Left lung (tissue), 4 donors: ENCODE measurements at regions not wholly inside any gene's neighbourhood (a gene's known extent, or its start where the extent isn't known, plus 50 kb on each side); places are given as distances from the start of the nearest gene placed in this dataset.
A peak's percentile ranks its signal among the peaks of the same experiment; 100 is the strongest.

Source experiments
- ATAC-seq: fragments of 200-7000 bp; cut with Tn5 transposase; one replicate; pipeline ENCODE4 v1.9.1; 2020; ENCODE audit warnings: moderate library complexity
- DNase-seq, 4 donors: peaks; one replicate each; pipeline ENCODE4 v3.0.0-alpha.2; 2013 to 2020
- H3K27ac ChIP-seq, 2 donors: fragments of 200-600 bp; sonication (generic) in 1 of 2; one replicate each; pipeline versions ENCODE4 v1.5.0 to v1.8.0; 2020 to 2021
- H3K27me3 ChIP-seq, 2 donors: fragments of 200-600 bp; sonication (generic) in 1 of 2; one replicate each; pipeline versions ENCODE4 v1.5.0 to v1.8.0; 2020 to 2021
- H3K36me3 ChIP-seq, 2 donors: fragments of 200-600 bp; sonication (generic) in 1 of 2; one replicate each; pipeline versions ENCODE4 v1.5.0 to v1.8.0; 2020 to 2021
- H3K4me1 ChIP-seq, 2 donors: fragments of 200-600 bp; one replicate each; pipeline ENCODE4 v1.8.0; 2021
- H3K4me3 ChIP-seq, 2 donors: fragments of 200-600 bp; sonication (generic) in 1 of 2; one replicate each; pipeline versions ENCODE4 v1.5.0 to v1.8.0; 2020 to 2021; ENCODE audit warnings: mild to moderate bottlenecking in 1 of 2
- H3K9me3 ChIP-seq, 2 donors: fragments of 200-600 bp; sonication (generic) in 1 of 2; one replicate each; pipeline versions ENCODE4 v1.5.0 to v1.8.0; 2020 to 2021
- intact Hi-C, 2 donors: fragments of 100-400 bp; cut with DNase I; formaldehyde crosslinking; loops; one replicate each; pipeline versions ENCODE4 v1.11.2 to v1.14.2; 2022
- TF ChIP-seq, protein P1 (sequence below), 2 donors: fragments of 200-600 bp; sonication (generic) in 1 of 2; IDR thresholded peaks; one replicate each; pipeline versions ENCODE4 v1.5.0 to v1.8.0; 2021; ENCODE audit warnings: antibody characterized with exemption in 2 of 2
- donor health status: DM: no; HTN: yes; CAD: no.
- donor health status: DM: no; HTN: no; CAD: no.

DNA sequence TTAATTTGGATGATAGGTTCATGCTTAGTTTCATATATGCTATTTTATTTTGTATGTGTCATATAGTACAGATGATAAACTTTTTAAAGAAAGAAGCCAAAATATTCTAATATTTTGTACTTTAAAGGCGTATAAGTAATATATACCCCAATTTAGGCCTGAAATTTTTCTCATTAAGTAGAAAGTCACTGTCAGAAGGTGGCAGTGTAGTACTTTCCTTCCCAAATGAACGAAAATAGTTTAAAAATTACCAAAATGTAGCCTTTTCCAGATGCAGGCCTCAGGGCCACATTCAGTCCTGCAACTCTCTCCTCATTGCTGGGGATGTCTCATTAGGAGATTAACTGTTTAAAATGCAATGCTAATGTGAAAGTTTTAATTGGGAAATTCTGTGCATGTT, 1263.6 kb downstream of the C4orf33 start:
- H3K27me3 ChIP-seq: no peaks in the 10 kb centered on the region
- no peaks in the 10 kb centered on the region for H3K4me1 ChIP-seq
- intact Hi-C loops: no loop called here
- no peak overlapping the region for H3K27ac ChIP-seq
- TF ChIP-seq, protein P1, sequence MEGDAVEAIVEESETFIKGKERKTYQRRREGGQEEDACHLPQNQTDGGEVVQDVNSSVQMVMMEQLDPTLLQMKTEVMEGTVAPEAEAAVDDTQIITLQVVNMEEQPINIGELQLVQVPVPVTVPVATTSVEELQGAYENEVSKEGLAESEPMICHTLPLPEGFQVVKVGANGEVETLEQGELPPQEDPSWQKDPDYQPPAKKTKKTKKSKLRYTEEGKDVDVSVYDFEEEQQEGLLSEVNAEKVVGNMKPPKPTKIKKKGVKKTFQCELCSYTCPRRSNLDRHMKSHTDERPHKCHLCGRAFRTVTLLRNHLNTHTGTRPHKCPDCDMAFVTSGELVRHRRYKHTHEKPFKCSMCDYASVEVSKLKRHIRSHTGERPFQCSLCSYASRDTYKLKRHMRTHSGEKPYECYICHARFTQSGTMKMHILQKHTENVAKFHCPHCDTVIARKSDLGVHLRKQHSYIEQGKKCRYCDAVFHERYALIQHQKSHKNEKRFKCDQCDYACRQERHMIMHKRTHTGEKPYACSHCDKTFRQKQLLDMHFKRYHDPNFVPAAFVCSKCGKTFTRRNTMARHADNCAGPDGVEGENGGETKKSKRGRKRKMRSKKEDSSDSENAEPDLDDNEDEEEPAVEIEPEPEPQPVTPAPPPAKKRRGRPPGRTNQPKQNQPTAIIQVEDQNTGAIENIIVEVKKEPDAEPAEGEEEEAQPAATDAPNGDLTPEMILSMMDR (IDR thresholded peaks at IDR 0.05): peak in 1 of 2 donors; percentile 12
- H3K36me3 ChIP-seq: no peaks in the 10 kb centered on the region
- H3K4me3 ChIP-seq: no peak overlapping the region
- no peak for ATAC-seq
- DNase-seq: peak in 1 of 4 donors; percentile 32
- no peaks in the 10 kb centered on the region for H3K9me3 ChIP-seq

DNA sequence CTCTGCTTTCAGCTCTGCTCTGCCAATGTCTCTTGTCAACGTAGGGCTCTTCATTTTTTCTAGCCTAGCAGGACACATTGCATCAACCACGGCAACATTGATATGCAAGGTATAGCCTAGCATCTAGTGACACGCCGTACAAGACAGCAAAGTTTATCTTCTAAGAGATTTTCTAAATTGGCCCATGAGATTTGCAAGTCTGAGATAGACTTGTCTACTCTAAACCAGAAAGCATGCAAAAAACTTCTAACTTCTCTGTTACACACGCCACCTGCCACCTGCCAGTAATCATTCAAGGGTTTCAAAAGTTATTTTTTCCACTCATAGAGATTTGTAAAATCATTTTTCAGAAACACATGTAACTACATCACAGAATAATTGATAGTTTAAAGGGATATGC, 1265.7 kb downstream of the C4orf33 start:
- ATAC-seq: no peak
- Histone ChIP-seq H3K4me1 (no peaks in the 10 kb centered on the region), H3K9me3 (no peaks in the 10 kb centered on the region), H3K27ac (no peak overlapping the region), H3K36me3 (no peaks in the 10 kb centered on the region), H3K4me3 (no peak overlapping the region), H3K27me3 (no peaks in the 10 kb centered on the region)
- DNase-seq: no peak
- TF ChIP-seq, protein P1 (IDR thresholded peaks at IDR 0.05): no peak
- intact Hi-C loops: no loop called here

DNA sequence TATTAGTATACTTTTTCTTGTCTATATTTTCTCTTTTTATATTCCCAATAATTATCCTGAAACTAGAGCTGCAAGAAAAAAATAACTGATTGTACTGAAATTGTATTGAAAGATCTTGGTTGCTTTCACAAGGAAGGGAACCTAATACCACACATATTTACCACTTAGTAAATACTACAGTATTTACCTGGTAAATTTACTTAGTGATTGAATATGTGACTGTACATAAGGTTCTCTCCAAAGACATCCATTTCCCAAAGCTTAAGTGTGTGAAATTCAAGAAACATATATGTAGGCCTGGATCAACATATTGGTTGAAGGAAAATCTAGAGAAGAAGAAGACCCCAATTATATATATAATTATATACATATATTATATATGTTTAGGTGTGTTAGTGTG, 1272.7 kb downstream of the C4orf33 start:
- Histone ChIP-seq H3K36me3 (no peaks in the 10 kb centered on the region), H3K9me3 (no peaks in the 10 kb centered on the region), H3K27ac (no peak overlapping the region), H3K27me3 (no peaks in the 10 kb centered on the region), H3K4me3 (no peak overlapping the region), H3K4me1 (no peaks in the 10 kb centered on the region)
- intact Hi-C loops: no loop called here
- ATAC-seq: no peak
- DNase-seq: no peak
- TF ChIP-seq, protein P1 (IDR thresholded peaks at IDR 0.05): no peak

DNA sequence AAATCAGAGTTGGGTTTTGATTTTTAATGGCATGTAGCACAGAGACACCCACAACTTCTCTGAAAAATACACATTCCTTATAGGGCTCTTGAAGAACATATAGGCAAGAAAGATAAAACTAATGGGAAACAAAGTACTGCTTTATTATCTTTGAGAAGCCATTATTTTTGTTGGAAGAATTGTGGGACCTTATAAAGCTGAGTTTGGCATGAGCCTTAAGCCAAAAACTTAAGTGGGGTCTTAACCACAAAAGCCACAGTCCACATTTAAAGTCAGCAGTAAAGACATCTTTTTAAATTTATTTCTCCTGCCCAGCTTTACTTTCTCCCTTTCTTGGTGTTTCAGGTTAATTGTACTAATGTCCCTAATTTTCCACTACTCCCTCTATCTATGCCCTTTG, 1297.3 kb downstream of the C4orf33 start:
- Histone ChIP-seq H3K4me3 (no peak overlapping the region), H3K27me3 (no peaks in the 10 kb centered on the region), H3K4me1 (no peaks in the 10 kb centered on the region), H3K36me3 (no peaks in the 10 kb centered on the region), H3K27ac (no peak overlapping the region), H3K9me3 (no peaks in the 10 kb centered on the region)
- no peak for DNase-seq
- TF ChIP-seq, protein P1 (IDR thresholded peaks at IDR 0.05): no peak
- intact Hi-C loops: no loop called here
- no peak for ATAC-seq

DNA sequence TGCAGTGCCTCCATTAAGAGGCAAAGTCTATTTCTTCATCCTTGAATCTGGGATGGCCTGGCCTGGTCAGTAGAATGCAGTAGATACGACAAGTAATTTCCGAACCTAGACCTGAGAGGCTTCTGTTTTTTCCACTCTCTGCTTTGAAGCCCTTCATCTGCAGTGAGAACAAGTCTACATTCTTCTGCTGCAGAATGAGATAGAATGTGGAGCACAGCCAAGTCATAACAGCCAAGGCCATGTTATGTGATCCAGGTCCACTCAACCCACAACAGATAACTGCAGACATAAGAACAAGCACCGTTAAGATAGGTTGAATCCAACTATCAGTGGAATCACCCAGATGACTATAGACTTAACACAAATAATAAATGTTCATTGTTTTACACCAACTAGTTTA, 1297.7 kb downstream of the C4orf33 start:
- no peaks in the 10 kb centered on the region for H3K36me3 ChIP-seq
- H3K27me3 ChIP-seq: no peaks in the 10 kb centered on the region
- no peak overlapping the region for H3K27ac ChIP-seq
- no peak overlapping the region for H3K4me3 ChIP-seq
- intact Hi-C loops: no loop called here
- no peak for DNase-seq
- H3K4me1 ChIP-seq: no peaks in the 10 kb centered on the region
- TF ChIP-seq, protein P1 (IDR thresholded peaks at IDR 0.05): no peak
- ATAC-seq: no peak
- H3K9me3 ChIP-seq: no peaks in the 10 kb centered on the region
